HL-60 (cell line): ENCODE measurements at regions not wholly inside any gene's neighbourhood (a gene's known extent, or its start where the extent isn't known, plus 50 kb on each side); places are given as distances from the start of the nearest gene placed in this dataset.

Experiments used
- GABPA ChIP-seq: IDR thresholded peaks from 2 replicates; pipeline ENCODE4 v1.6.1; 2012; ENCODE audit warnings: low read depth
- POLR2AphosphoS5 ChIP-seq: IDR thresholded peaks from 2 replicates; pipeline ENCODE4 v1.6.1; 2012; ENCODE audit warnings: low read depth
- TF ChIP-seq, protein P1 (sequence below): IDR thresholded peaks from one replicate; pipeline ENCODE4 v1.5.1; 2011; ENCODE audit warnings: low read length, control low read depth, inconsistent platforms; ENCODE audit not compliant: insufficient read depth
- TF ChIP-seq, protein P2 (sequence below): IDR thresholded peaks from 2 replicates; pipeline ENCODE4 v1.6.1; 2012; ENCODE audit warnings: low read depth; ENCODE audit not compliant: insufficient replicate concordance

DNA sequence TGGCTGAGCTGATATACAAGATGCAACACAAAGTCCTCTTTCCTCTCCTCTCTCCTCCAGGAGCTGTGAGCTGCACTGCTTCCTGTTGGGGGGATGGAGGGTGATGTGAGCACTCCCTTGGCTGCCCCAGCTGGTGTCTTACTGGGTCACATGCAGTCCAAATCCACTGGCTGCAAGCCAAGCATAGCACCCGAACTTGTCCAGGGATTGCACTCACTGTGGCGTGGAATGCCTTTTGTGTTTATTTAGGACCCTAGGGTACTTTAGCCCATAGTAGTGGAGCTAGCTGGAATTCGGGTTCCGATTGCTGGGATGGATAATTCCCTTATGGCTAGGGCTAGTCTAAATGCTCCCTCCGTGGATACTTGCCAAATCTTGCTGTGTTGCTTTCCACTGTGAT lies 424.9 kb upstream of the SYT1 start:
- TF ChIP-seq POLR2AphosphoS5 (no peak), GABPA (no peak)
- TF ChIP-seq, protein P1, sequence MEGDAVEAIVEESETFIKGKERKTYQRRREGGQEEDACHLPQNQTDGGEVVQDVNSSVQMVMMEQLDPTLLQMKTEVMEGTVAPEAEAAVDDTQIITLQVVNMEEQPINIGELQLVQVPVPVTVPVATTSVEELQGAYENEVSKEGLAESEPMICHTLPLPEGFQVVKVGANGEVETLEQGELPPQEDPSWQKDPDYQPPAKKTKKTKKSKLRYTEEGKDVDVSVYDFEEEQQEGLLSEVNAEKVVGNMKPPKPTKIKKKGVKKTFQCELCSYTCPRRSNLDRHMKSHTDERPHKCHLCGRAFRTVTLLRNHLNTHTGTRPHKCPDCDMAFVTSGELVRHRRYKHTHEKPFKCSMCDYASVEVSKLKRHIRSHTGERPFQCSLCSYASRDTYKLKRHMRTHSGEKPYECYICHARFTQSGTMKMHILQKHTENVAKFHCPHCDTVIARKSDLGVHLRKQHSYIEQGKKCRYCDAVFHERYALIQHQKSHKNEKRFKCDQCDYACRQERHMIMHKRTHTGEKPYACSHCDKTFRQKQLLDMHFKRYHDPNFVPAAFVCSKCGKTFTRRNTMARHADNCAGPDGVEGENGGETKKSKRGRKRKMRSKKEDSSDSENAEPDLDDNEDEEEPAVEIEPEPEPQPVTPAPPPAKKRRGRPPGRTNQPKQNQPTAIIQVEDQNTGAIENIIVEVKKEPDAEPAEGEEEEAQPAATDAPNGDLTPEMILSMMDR = no peak
- TF ChIP-seq, protein P2, sequence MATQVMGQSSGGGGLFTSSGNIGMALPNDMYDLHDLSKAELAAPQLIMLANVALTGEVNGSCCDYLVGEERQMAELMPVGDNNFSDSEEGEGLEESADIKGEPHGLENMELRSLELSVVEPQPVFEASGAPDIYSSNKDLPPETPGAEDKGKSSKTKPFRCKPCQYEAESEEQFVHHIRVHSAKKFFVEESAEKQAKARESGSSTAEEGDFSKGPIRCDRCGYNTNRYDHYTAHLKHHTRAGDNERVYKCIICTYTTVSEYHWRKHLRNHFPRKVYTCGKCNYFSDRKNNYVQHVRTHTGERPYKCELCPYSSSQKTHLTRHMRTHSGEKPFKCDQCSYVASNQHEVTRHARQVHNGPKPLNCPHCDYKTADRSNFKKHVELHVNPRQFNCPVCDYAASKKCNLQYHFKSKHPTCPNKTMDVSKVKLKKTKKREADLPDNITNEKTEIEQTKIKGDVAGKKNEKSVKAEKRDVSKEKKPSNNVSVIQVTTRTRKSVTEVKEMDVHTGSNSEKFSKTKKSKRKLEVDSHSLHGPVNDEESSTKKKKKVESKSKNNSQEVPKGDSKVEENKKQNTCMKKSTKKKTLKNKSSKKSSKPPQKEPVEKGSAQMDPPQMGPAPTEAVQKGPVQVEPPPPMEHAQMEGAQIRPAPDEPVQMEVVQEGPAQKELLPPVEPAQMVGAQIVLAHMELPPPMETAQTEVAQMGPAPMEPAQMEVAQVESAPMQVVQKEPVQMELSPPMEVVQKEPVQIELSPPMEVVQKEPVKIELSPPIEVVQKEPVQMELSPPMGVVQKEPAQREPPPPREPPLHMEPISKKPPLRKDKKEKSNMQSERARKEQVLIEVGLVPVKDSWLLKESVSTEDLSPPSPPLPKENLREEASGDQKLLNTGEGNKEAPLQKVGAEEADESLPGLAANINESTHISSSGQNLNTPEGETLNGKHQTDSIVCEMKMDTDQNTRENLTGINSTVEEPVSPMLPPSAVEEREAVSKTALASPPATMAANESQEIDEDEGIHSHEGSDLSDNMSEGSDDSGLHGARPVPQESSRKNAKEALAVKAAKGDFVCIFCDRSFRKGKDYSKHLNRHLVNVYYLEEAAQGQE = no peak
